Naive thymus-derived CD4-positive, alpha-beta T cell (primary cell): ENCODE measurements at regions not wholly inside any gene's neighbourhood (a gene's known extent, or its start where the extent isn't known, plus 50 kb on each side); places are given as distances from the start of the nearest gene placed in this dataset.

ENCODE experiments used
- ATAC-seq: fragments of 150-1000 bp; cut with Tn5 transposase; 2 replicates; pipeline ENCODE4 v1.10.0; 2021; ENCODE audit warnings: mild to moderate bottlenecking, moderate library complexity
- CTCF ChIA-PET: fragments of 350-600 bp; sonication (Branson Sonifier 250); formaldehyde crosslinking; loops from one replicate; lab custom pipeline; 2021; ENCODE audit warnings: antibody characterized with exemption; lab: Charles Lee
- POLR2A ChIA-PET: fragments of 350-600 bp; sonication (Branson Sonifier 250); formaldehyde crosslinking; loops from one replicate; lab custom pipeline; 2021; ENCODE audit warnings: antibody characterized with exemption, inconsistent platforms; lab: Charles Lee
- DNase-seq, 9 donors: peaks; one replicate each; pipeline versions ENCODE4 v3.0.0 to v3.0.0-alpha.2; 2020 to 2022; ENCODE audit warnings: mixed read lengths in 1 of 9
- H3K27ac ChIP-seq: one replicate; pipeline ENCODE4 v1.7.0; 2013; ENCODE audit warnings: mild to moderate bottlenecking, low read depth, low read length, moderate library complexity
- H3K27me3 ChIP-seq, 2 donors: one replicate each; pipeline ENCODE4 v1.7.0; 2013; ENCODE audit warnings: low read length in 2 of 2, mild to moderate bottlenecking in 2 of 2, moderate library complexity in 2 of 2; ENCODE audit not compliant: control insufficient read depth in 2 of 2, insufficient read depth in 2 of 2
- H3K36me3 ChIP-seq, 3 experiments: 1 replicate in 2 of 3; 2 replicates in 1 of 3; pipeline ENCODE4 v1.7.0; 2013; ENCODE audit warnings: low read length in 3 of 3, mild to moderate bottlenecking in 3 of 3, moderate library complexity in 1 of 3; ENCODE audit not compliant: insufficient read depth in 3 of 3, control insufficient read depth in 2 of 3
- H3K4me1 ChIP-seq, 2 donors: one replicate each; pipeline ENCODE4 v1.7.0; 2013; ENCODE audit warnings: low read length in 2 of 2, mild to moderate bottlenecking in 2 of 2, moderate library complexity in 1 of 2; ENCODE audit not compliant: control insufficient read depth in 2 of 2, insufficient read depth in 2 of 2
- H3K4me3 ChIP-seq: 2 replicates; pipeline ENCODE4 v1.7.0; 2013; ENCODE audit warnings: mild to moderate bottlenecking, low read length
- H3K9me3 ChIP-seq, 3 experiments: 1 replicate in 2 of 3; 2 replicates in 1 of 3; pipeline ENCODE4 v1.7.0; 2013; ENCODE audit warnings: low read length in 3 of 3; ENCODE audit not compliant: control insufficient read depth in 2 of 3
- H3K27ac Mint-ChIP-seq, 9 donors: one replicate each; pipeline ENCODE4 v1.8.0; 2020 to 2022; ENCODE audit warnings: mixed read lengths in 9 of 9, mild to moderate bottlenecking in 8 of 9, moderate library complexity in 5 of 9, inconsistent platforms in 2 of 9
- H3K27me3 Mint-ChIP-seq, 5 donors: one replicate each; pipeline ENCODE4 v1.8.0; 2021 to 2022; ENCODE audit warnings: mixed read lengths in 5 of 5, mild to moderate bottlenecking in 1 of 5
- H3K36me3 Mint-ChIP-seq, 5 donors: one replicate each; pipeline ENCODE4 v1.8.0; 2020 to 2022; ENCODE audit warnings: mixed read lengths in 5 of 5, mild to moderate bottlenecking in 3 of 5, inconsistent platforms in 1 of 5
- H3K4me1 Mint-ChIP-seq, 7 donors: one replicate each; pipeline ENCODE4 v1.8.0; 2020 to 2022; ENCODE audit warnings: mixed read lengths in 7 of 7, mild to moderate bottlenecking in 3 of 7, inconsistent platforms in 1 of 7
- H3K4me3 Mint-ChIP-seq, 10 donors: one replicate each; pipeline ENCODE4 v1.8.0; 2020 to 2022; ENCODE audit warnings: mild to moderate bottlenecking in 10 of 10, mixed read lengths in 10 of 10, moderate library complexity in 6 of 10, inconsistent platforms in 2 of 10
- H3K9me3 Mint-ChIP-seq, 11 donors: one replicate each; pipeline ENCODE4 v1.8.0; 2020 to 2022; ENCODE audit warnings: mixed read lengths in 11 of 11, mild to moderate bottlenecking in 4 of 11, inconsistent platforms in 1 of 11, moderate library complexity in 1 of 11
- intact Hi-C, 2 donors: fragments of 100-400 bp; cut with micrococcal nuclease; formaldehyde crosslinking; loops; one replicate each; pipeline ENCODE4 v1.15.1; 2023

DNA sequence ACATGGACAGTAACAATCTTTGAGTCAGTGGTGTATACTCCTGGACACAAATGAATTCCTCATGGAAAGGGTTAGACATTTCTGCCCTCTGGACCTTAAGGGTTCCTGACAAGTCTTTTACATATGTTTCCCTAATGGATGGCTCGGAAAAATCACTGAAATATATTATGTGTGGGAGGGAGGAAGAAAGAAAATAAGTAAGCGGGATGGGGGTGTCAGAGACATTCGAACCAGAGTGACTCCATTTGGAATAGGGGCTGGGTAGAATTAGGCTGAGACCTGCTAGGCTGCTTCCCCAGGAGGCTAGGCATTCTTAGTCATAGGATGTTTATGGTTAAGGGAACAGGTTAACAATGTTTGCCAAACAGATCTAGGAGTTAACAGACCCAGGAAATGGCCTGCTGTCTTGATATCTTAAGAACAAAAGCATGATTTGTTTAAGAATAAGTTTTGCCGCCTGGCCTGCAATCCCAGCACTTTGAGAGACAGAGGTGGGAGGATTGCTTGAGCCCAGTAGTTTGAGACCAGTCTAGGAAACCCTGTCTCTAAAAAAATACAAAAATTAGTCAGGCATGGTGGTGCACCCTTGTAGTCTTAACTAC lies 1241.7 kb downstream of the TYW1 start:
- Mint-ChIP-seq H3K4me1 (peaks cover 0 to 1% (median 0%) of the 10 kb centered on the region in 7 donors), H3K4me3 (no peak overlapping the region), H3K9me3 (peaks cover 12 to 60% (median 24%) of the 10 kb centered on the region in 11 donors), H3K27ac (no peak overlapping the region), H3K36me3 (peaks cover 0 to 6% (median 0%) of the 10 kb centered on the region in 5 donors), H3K27me3 (no peaks in the 10 kb centered on the region)
- Histone ChIP-seq H3K27ac (no peak overlapping the region), H3K4me1 (no peaks in the 10 kb centered on the region), H3K4me3 (no peak overlapping the region), H3K27me3 (no peaks in the 10 kb centered on the region), H3K9me3 (no peaks in the 10 kb centered on the region), H3K36me3 (no peaks in the 10 kb centered on the region)
- intact Hi-C loops: no loop called here
- POLR2A ChIA-PET: no interaction called here
- CTCF ChIA-PET: no interaction called here
- no peak for ATAC-seq
- DNase-seq: no peak

DNA sequence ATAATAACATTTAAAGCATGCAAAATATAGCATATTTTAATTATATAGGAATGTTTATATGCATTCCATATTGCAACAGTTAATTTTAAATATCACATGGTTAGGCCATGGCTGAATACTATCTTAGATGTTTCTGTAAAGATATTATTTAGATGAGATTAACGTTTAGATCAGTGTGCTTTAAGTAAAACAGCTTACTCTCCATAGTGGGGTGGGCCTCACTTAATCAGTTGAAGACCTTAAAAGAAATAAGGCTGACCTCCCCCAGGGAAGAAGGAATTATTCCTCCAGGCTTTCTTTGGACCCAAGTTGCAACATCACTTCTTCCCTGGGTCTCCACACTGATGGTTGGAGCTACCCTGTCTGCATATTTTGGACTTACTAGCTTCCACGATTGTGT lies 1246.5 kb downstream of the TYW1 start:
- Histone ChIP-seq H3K27ac (no peak overlapping the region), H3K4me1 (no peaks in the 10 kb centered on the region), H3K4me3 (no peak overlapping the region), H3K36me3 (no peaks in the 10 kb centered on the region), H3K27me3 (no peaks in the 10 kb centered on the region), H3K9me3 (no peaks in the 10 kb centered on the region)
- ChIA-PET POLR2A (no interaction called here), CTCF (no interaction called here)
- no peak for DNase-seq
- no peak for ATAC-seq
- H3K27me3 Mint-ChIP-seq: no peaks in the 10 kb centered on the region
- no peak overlapping the region for H3K4me3 Mint-ChIP-seq
- no peak overlapping the region for H3K27ac Mint-ChIP-seq
- H3K4me1 Mint-ChIP-seq: peaks cover 0 to 1% (median 0%) of the 10 kb centered on the region in 7 donors
- peaks cover under 1 to 36% (median 18%) of the 10 kb centered on the region in 11 donors for H3K9me3 Mint-ChIP-seq
- intact Hi-C loops: no loop called here
- H3K36me3 Mint-ChIP-seq: no peaks in the 10 kb centered on the region

DNA sequence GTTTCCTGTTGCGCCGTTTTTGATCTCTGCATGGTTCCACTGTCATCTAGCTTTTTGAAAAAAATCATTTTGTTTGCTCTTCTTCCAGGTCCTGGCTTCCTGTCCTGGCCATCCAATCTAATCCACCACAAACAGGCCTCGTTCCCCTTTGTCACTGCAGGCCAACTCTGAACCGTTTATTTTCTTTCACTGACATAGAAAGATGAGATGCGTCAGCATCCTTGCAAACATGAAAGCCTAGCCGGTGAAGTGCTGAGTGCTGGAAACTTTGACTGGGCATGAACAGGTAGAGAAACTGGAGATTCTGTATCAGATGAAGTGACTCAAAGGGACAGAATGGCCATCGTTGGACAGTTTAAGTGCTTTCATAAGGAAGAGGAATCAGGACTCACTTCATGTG lies 1247.8 kb downstream of the TYW1 start:
- DNase-seq: no peak
- Histone ChIP-seq H3K9me3 (no peaks in the 10 kb centered on the region), H3K4me3 (no peak overlapping the region), H3K36me3 (no peaks in the 10 kb centered on the region), H3K4me1 (no peaks in the 10 kb centered on the region), H3K27ac (no peak overlapping the region), H3K27me3 (no peaks in the 10 kb centered on the region)
- ChIA-PET CTCF (no interaction called here), POLR2A (no interaction called here)
- Mint-ChIP-seq H3K4me3 (no peak overlapping the region), H3K4me1 (peaks cover 0 to 3% (median 0%) of the 10 kb centered on the region in 7 donors), H3K27me3 (no peaks in the 10 kb centered on the region), H3K36me3 (peaks cover 0 to 4% (median 0%) of the 10 kb centered on the region in 5 donors), H3K27ac (no peak overlapping the region), H3K9me3 (peaks cover 4 to 41% (median 22%) of the 10 kb centered on the region in 11 donors)
- no peak for ATAC-seq
- intact Hi-C loops: no loop called here

DNA sequence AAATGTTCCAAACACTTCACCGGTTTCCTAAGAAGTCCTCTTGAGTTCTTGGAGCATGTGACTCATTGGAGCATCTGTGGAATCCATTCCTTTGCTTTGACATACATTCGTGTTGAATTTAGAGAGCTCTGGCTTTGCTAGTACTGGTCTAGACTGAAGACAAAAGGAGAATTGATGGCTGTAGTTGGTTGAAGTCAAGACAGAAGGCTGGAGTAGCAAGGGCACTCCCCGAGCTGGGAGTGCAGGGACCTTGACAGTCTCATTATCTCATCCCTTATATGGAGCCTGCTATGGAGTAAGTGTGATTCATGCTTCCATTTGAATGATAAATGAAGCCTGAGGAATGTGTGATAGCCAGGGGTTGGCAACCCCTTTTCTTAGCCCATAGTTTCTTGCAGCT lies 1249.1 kb downstream of the TYW1 start:
- Histone ChIP-seq H3K9me3 (peaks cover 0 to 2% (median 0%) of the 10 kb centered on the region in 3 experiments), H3K27ac (no peak overlapping the region), H3K36me3 (no peaks in the 10 kb centered on the region), H3K4me1 (no peaks in the 10 kb centered on the region), H3K27me3 (no peaks in the 10 kb centered on the region), H3K4me3 (no peak overlapping the region)
- Mint-ChIP-seq H3K9me3 (peaks cover 8 to 44% (median 25%) of the 10 kb centered on the region in 11 donors), H3K4me1 (peaks cover 0 to 7% (median 0%) of the 10 kb centered on the region in 7 donors), H3K36me3 (peaks cover 0 to 8% (median 0%) of the 10 kb centered on the region in 5 donors), H3K27ac (no peak overlapping the region), H3K27me3 (no peaks in the 10 kb centered on the region), H3K4me3 (no peak overlapping the region)
- CTCF ChIA-PET: no interaction called here
- DNase-seq (no peak), ATAC-seq (no peak)
- intact Hi-C loops: no loop called here
- POLR2A ChIA-PET: no interaction called here

- Histone ChIP-seq H3K9me3 (peaks cover 0 to 7% (median 0%) of the 10 kb centered on the region in 3 experiments), H3K4me3 (no peak overlapping the region), H3K27ac (no peak overlapping the region), H3K27me3 (no peaks in the 10 kb centered on the region), H3K4me1 (no peaks in the 10 kb centered on the region), H3K36me3 (no peaks in the 10 kb centered on the region)
- H3K36me3 Mint-ChIP-seq: peaks cover 0 to 8% (median 0%) of the 10 kb centered on the region in 5 donors
- no peak overlapping the region for H3K27ac Mint-ChIP-seq
- ATAC-seq (no peak), DNase-seq (no peak)
- no peaks in the 10 kb centered on the region for H3K27me3 Mint-ChIP-seq
- peaks cover 0 to 7% (median 0%) of the 10 kb centered on the region in 7 donors for H3K4me1 Mint-ChIP-seq
- no peak overlapping the region for H3K4me3 Mint-ChIP-seq
- H3K9me3 Mint-ChIP-seq: peaks cover 3 to 43% (median 24%) of the 10 kb centered on the region in 11 donors
- ChIA-PET CTCF (interaction anchor here (0.6 kb wide), 1 partner anchor 559 kb away, joined by 5 read pairs; no protein-coding TSS in a partner anchor), POLR2A (no interaction called here)
- intact Hi-C loops: no loop called here
These were observed 1249.6 kb downstream of the TYW1 start for GRCh38 chr7:68246189-68246633.

- CTCF ChIA-PET: no interaction called here
- H3K9me3 Mint-ChIP-seq: peaks cover 5 to 38% (median 26%) of the 10 kb centered on the region in 11 donors
- DNase-seq (no peak), ATAC-seq (no peak)
- Histone ChIP-seq H3K36me3 (no peaks in the 10 kb centered on the region), H3K27ac (no peak overlapping the region), H3K4me3 (no peak overlapping the region), H3K4me1 (no peaks in the 10 kb centered on the region), H3K27me3 (no peaks in the 10 kb centered on the region), H3K9me3 (peaks cover 0 to 11% (median 0%) of the 10 kb centered on the region in 3 experiments)
- POLR2A ChIA-PET: no interaction called here
- peaks cover 0 to 11% (median 0%) of the 10 kb centered on the region in 5 donors for H3K36me3 Mint-ChIP-seq
- H3K27ac Mint-ChIP-seq: no peak overlapping the region
- intact Hi-C loops: no loop called here
- peaks cover 0 to 7% (median 0%) of the 10 kb centered on the region in 7 donors for H3K4me1 Mint-ChIP-seq
- H3K27me3 Mint-ChIP-seq: no peaks in the 10 kb centered on the region
- no peak overlapping the region for H3K4me3 Mint-ChIP-seq
These were observed 1250.5 kb downstream of the TYW1 start for GRCh38 chr7:68247126-68247525.

DNA sequence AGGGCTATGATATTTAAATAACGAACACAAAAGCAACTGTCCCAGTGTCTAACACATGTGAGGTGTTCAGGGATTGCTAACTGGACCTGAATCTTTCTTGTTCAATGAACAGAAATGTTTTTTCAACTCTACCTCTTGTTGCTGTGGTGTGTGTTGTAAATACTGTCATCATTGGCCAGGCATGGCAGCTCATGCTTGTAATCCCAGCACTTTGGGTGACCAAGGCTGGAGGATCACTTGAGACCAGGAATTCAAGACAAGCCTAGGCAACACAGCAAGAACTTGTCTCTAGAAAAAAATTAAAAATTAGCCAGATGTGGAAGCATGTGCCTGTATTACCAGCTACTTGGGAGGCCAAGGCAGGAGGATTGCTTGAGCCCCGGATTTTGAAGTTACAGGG lies 1250.9 kb downstream of the TYW1 start:
- H3K27ac ChIP-seq: no peak overlapping the region
- no peaks in the 10 kb centered on the region for H3K4me1 ChIP-seq
- H3K27ac Mint-ChIP-seq: no peak overlapping the region
- intact Hi-C loops: no loop called here
- H3K9me3 Mint-ChIP-seq: peaks cover 5 to 35% (median 23%) of the 10 kb centered on the region in 11 donors
- no peak overlapping the region for H3K4me3 ChIP-seq
- H3K4me1 Mint-ChIP-seq: peaks cover 0 to 7% (median 0%) of the 10 kb centered on the region in 7 donors
- no peak overlapping the region for H3K4me3 Mint-ChIP-seq
- no peaks in the 10 kb centered on the region for H3K27me3 ChIP-seq
- H3K36me3 Mint-ChIP-seq: peaks cover 0 to 12% (median 0%) of the 10 kb centered on the region in 5 donors
- no peaks in the 10 kb centered on the region for H3K27me3 Mint-ChIP-seq
- ATAC-seq (no peak), DNase-seq (no peak)
- ChIA-PET CTCF (no interaction called here), POLR2A (no interaction called here)
- H3K36me3 ChIP-seq: no peaks in the 10 kb centered on the region
- H3K9me3 ChIP-seq: peaks cover 0 to 11% (median 0%) of the 10 kb centered on the region in 3 experiments
